Keratinocyte (primary cell): ENCODE measurements at regions not wholly inside any gene's neighbourhood (a gene's known extent, or its start where the extent isn't known, plus 50 kb on each side); places are given as distances from the start of the nearest gene placed in this dataset.

ENCODE experiments used
- DNase-seq: peaks from one replicate; pipeline ENCODE4 v3.0.0-alpha.2; 2011; ENCODE audit warnings: low read depth, missing footprints, low spot score
- FAIRE-seq: peaks from 2 replicates; lab custom pipeline; 2011; peaks lifted over from hg19 to GRCh38; lab: Jason Lieb, UNC
- H2AFZ ChIP-seq: 2 replicates; pipeline ENCODE4 v1.6.0; 2012; ENCODE audit warnings: low read length, control low read depth, inconsistent platforms; ENCODE audit not compliant: control insufficient read depth
- H3K27ac ChIP-seq: 2 replicates; pipeline ENCODE4 v1.5.1; 2011; ENCODE audit warnings: low read length; ENCODE audit not compliant: control insufficient read depth, insufficient read depth
- H3K27me3 ChIP-seq: 3 replicates; pipeline ENCODE4 v1.6.0; 2011; ENCODE audit warnings: low read length; ENCODE audit not compliant: control insufficient read depth, insufficient read depth; ENCODE audit errors: extremely low read depth
- H3K36me3 ChIP-seq, 2 experiments: 2 replicates in 1 of 2; 3 replicates in 1 of 2; pipeline ENCODE4 v1.5.1; 2011; ENCODE audit warnings: low read length in 2 of 2, mild to moderate bottlenecking in 1 of 2; ENCODE audit not compliant: control insufficient read depth in 2 of 2, insufficient read depth in 2 of 2; ENCODE audit errors: extremely low read depth in 1 of 2
- H3K4me1 ChIP-seq: 3 replicates; pipeline ENCODE4 v1.5.1; 2011; ENCODE audit warnings: low read length; ENCODE audit not compliant: control insufficient read depth, insufficient read depth; ENCODE audit errors: extremely low read depth
- H3K4me2 ChIP-seq: 3 replicates; pipeline ENCODE4 v1.6.0; 2011; ENCODE audit warnings: low read depth, low read length; ENCODE audit not compliant: control insufficient read depth, insufficient read depth; ENCODE audit errors: extremely low read depth
- H3K4me3 ChIP-seq, 3 experiments: fragments of 200-600 bp in 1 of 3; sonication (generic) in 1 of 3; 2 replicates in 2 of 3; 3 replicates in 1 of 3; pipeline ENCODE4 v1.5.1; 2011 to 2016; ENCODE audit warnings: low read length in 3 of 3, mild to moderate bottlenecking in 3 of 3, control low read depth in 2 of 3, inconsistent platforms in 1 of 3, low read depth in 1 of 3, mixed read lengths in 1 of 3, mixed run types in 1 of 3, moderate library complexity in 1 of 3; ENCODE audit not compliant: control insufficient read depth in 2 of 3, insufficient read depth in 2 of 3; ENCODE audit errors: extremely low read depth in 1 of 3
- H3K79me2 ChIP-seq: 2 replicates; pipeline ENCODE4 v1.6.0; 2012; ENCODE audit warnings: low read length; ENCODE audit not compliant: control insufficient read depth, insufficient read depth
- H3K9ac ChIP-seq: 3 replicates; pipeline ENCODE4 v1.6.0; 2011; ENCODE audit warnings: low read length; ENCODE audit not compliant: control insufficient read depth, insufficient read depth; ENCODE audit errors: extremely low read depth
- H3K9me1 ChIP-seq: 3 replicates; pipeline ENCODE4 v1.6.0; 2011; ENCODE audit warnings: low read length; ENCODE audit not compliant: control insufficient read depth, insufficient read depth; ENCODE audit errors: extremely low read depth
- H3K9me3 ChIP-seq: 2 replicates; pipeline ENCODE4 v1.5.1; 2012; ENCODE audit warnings: low read depth, low read length; ENCODE audit not compliant: control insufficient read depth
- H4K20me1 ChIP-seq: 3 replicates; pipeline ENCODE4 v1.6.0; 2011; ENCODE audit warnings: low read length; ENCODE audit not compliant: control insufficient read depth, insufficient read depth; ENCODE audit errors: extremely low read depth
- EZH2 ChIP-seq: IDR thresholded peaks from one replicate; pipeline ENCODE4 v1.6.1; 2012; ENCODE audit warnings: inconsistent platforms, mild to moderate bottlenecking, low read length, moderate library complexity
- dilution Hi-C: fragments of 300-500 bp; cut with MboI; formaldehyde crosslinking; loops from one replicate; pipeline ENCODE4 v1.7.0; 2020; ENCODE audit warnings: low sequenced_read_pairs; ENCODE audit not compliant: extremely low pct_ligation_motif_present
- TF ChIP-seq, protein P1 (sequence below), 3 experiments: IDR thresholded peaks in 1 of 3; conservative IDR thresholded peaks in 1 of 3; optimal IDR thresholded peaks in 1 of 3; 2 replicates in 2 of 3; 3 replicates in 1 of 3; pipeline versions ENCODE3 to v1.5.1; 2011; ENCODE audit warnings: low read length in 3 of 3, mild to moderate bottlenecking in 3 of 3, moderate library complexity in 2 of 3, control low read depth in 1 of 3, inconsistent platforms in 1 of 3; ENCODE audit not compliant: insufficient read depth in 2 of 3; ENCODE audit errors: extremely low read depth in 1 of 3

DNA sequence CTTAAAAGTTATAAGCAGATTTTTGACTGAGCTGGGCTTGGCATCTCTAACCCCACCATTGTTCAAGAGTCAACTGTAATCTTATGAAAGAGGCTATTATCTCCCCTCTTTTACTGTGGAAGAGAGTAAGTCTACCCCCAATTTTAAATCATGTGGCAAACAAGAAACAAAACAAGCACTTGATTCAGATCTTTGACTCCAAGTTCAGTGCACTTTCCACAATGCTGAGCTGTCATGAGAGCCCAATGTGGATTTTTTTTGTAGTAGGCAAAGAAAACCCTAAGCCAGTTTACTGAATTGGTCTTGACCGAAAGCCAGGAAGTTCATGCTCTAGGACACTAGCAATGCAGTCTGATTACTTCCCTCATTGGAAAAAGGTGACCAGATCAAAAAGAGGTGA, 306.2 kb downstream of the GALC start:
- Histone ChIP-seq H3K27ac (no peak overlapping the region), H4K20me1 (no peaks in the 10 kb centered on the region), H3K36me3 (no peaks in the 10 kb centered on the region), H3K9ac (no peak overlapping the region), H3K79me2 (no peaks in the 10 kb centered on the region), H3K4me3 (no peak overlapping the region), H3K27me3 (no peaks in the 10 kb centered on the region), H2AFZ (no peak overlapping the region), H3K4me2 (no peak overlapping the region), H3K9me3 (no peaks in the 10 kb centered on the region), H3K4me1 (no peaks in the 10 kb centered on the region), H3K9me1 (no peaks in the 10 kb centered on the region)
- no peak for FAIRE-seq
- dilution Hi-C loops = no loop called here
- no peak for DNase-seq
- no peak for TF ChIP-seq EZH2
- TF ChIP-seq, protein P1, sequence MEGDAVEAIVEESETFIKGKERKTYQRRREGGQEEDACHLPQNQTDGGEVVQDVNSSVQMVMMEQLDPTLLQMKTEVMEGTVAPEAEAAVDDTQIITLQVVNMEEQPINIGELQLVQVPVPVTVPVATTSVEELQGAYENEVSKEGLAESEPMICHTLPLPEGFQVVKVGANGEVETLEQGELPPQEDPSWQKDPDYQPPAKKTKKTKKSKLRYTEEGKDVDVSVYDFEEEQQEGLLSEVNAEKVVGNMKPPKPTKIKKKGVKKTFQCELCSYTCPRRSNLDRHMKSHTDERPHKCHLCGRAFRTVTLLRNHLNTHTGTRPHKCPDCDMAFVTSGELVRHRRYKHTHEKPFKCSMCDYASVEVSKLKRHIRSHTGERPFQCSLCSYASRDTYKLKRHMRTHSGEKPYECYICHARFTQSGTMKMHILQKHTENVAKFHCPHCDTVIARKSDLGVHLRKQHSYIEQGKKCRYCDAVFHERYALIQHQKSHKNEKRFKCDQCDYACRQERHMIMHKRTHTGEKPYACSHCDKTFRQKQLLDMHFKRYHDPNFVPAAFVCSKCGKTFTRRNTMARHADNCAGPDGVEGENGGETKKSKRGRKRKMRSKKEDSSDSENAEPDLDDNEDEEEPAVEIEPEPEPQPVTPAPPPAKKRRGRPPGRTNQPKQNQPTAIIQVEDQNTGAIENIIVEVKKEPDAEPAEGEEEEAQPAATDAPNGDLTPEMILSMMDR (optimal IDR thresholded peaks at IDR 0.05 in 1 of 3, IDR thresholded peaks at IDR 0.05 in 1 of 3, conservative IDR thresholded peaks at IDR 0.05 in 1 of 3; ENCODE audit: extremely low read depth in 1 of 3, insufficient read depth in 2 of 3, low read length in 3 of 3) = no peak

DNA sequence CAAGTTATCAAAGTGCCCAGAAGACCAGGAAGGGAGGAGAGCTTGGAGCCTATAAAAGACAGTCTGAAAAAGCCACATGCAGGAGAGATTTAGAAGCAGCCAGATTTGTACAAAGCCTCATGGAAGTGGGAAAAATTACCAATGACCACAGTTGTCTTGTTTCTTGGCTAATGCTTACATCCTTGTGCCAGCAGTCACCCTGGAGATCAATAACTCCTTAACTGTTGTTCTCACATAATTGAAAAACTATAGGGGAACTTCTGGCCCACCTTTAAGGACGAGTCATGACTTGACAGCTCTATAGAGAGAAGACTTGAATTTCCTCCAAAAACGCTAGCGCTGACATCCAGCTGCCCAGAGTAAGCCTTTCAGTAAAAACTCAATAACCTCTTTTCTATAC, 313.1 kb downstream of the GALC start:
- dilution Hi-C loops = no loop called here

More for the DNA sequence above, 313.1 kb downstream of the GALC start:
- no peak for TF ChIP-seq EZH2
- TF ChIP-seq, protein P1 (optimal IDR thresholded peaks at IDR 0.05 in 1 of 3, IDR thresholded peaks at IDR 0.05 in 1 of 3, conservative IDR thresholded peaks at IDR 0.05 in 1 of 3; ENCODE audit: extremely low read depth in 1 of 3, insufficient read depth in 2 of 3, low read length in 3 of 3) = no peak
- no peak for DNase-seq
- H3K9me1 ChIP-seq = no peaks in the 10 kb centered on the region
- H3K4me2 ChIP-seq = no peak overlapping the region
- no peak for FAIRE-seq
- H3K4me1 ChIP-seq = no peaks in the 10 kb centered on the region
- H3K36me3 ChIP-seq = no peaks in the 10 kb centered on the region
- no peaks in the 10 kb centered on the region for H3K9me3 ChIP-seq
- no peak overlapping the region for H2AFZ ChIP-seq
- no peaks in the 10 kb centered on the region for H3K79me2 ChIP-seq
- H3K27me3 ChIP-seq = no peaks in the 10 kb centered on the region
- H3K4me3 ChIP-seq = no peak overlapping the region
- H3K9ac ChIP-seq = no peak overlapping the region
- H3K27ac ChIP-seq = no peak overlapping the region
- no peaks in the 10 kb centered on the region for H4K20me1 ChIP-seq
